GM18511 (cell line): ENCODE measurements at regions not wholly inside any gene's neighbourhood (a gene's known extent, or its start where the extent isn't known, plus 50 kb on each side); places are given as distances from the start of the nearest gene placed in this dataset.

ENCODE experiments used
- ATAC-seq: cut with Tn5 transposase; IDR thresholded peaks from one replicate; pipeline ENCODE4 v1.9.1; 2021; ENCODE audit warnings: mild to moderate bottlenecking, moderate library complexity; ENCODE audit not compliant: unreplicated experiment

DNA sequence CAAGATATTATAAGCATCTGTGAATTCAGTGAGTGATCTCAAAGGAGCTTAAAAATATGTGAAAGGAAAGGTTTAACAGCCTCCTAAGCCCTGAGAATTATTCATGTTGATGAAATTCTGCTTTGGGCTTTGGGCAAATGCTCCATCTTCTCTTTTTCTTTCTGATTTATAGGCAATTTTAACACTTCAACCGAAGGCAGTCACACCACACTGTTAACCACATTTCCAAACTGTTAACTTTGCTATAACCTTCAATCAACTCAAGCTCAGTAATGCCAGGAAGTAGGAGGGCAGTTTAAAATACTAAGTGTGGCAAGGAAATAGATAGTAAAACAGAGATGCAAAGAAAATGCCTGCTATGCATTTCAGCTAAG lies 54.4 kb upstream of the NEK7 start:
- no peak for ATAC-seq

DNA sequence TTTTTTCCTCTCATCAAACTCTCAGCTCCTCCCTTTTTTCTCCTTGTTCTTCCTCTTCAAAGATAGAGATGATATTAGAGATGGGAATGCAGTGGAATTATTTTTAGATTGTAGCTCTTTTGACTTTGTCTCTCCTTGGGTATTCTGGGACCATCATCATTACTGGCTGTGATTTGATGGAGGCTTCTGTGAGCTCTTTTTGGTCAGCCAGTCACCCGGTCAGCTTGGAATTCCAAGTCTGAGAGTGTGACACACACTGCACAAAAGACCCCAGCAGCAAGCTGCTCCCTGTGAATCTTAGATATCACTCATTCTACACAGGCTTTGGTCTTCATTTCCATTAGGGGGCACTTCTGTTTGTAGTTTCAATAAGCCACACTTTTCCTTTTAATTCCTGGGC lies 51.6 kb upstream of the NEK7 start:
- ATAC-seq: no peak

DNA sequence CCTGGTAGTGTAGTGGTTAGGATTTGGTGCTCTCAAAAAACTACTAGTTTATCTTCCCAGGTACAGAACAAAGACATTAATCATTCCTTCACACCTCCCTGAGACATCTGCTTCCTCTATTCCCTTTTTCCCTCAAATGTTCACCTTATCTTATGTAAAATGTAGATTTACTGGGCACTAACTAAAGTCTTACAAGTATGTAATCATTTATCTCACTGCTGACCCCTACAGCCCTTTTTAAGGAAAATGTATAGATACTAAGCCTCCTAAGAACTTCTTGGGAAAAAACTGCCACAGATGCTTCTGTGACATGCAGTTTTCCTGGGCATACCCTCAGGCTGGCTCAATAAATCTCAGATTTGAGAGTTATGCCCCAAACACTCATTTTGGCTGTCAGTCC lies 50.8 kb upstream of the NEK7 start:
- ATAC-seq: no peak
